Ectodermal cell (in vitro differentiated cells): ENCODE measurements at regions not wholly inside any gene's neighbourhood (a gene's known extent, or its start where the extent isn't known, plus 50 kb on each side); places are given as distances from the start of the nearest gene placed in this dataset.

ENCODE experiments used
- H3K27ac ChIP-seq: 2 replicates; pipeline ENCODE4 v1.7.0; 2013; ENCODE audit warnings: mild to moderate bottlenecking, low read depth, low read length; ENCODE audit not compliant: insufficient read depth, poor library complexity, severe bottlenecking
- H3K27me3 ChIP-seq: 2 replicates; pipeline ENCODE4 v1.7.0; 2013; ENCODE audit warnings: mild to moderate bottlenecking, low read length; ENCODE audit not compliant: insufficient read depth, control insufficient read depth, poor library complexity, severe bottlenecking
- H3K36me3 ChIP-seq: one replicate; pipeline ENCODE4 v1.7.0; 2013; ENCODE audit warnings: low read length; ENCODE audit not compliant: control insufficient read depth, insufficient read depth
- H3K4me1 ChIP-seq: one replicate; pipeline ENCODE4 v1.7.0; 2013; ENCODE audit warnings: low read length; ENCODE audit not compliant: control insufficient read depth, insufficient read depth
- H3K4me3 ChIP-seq: 2 replicates; pipeline ENCODE4 v1.7.0; 2013; ENCODE audit warnings: low read depth, low read length, control low read depth; ENCODE audit not compliant: insufficient read depth
- H3K9me3 ChIP-seq: 2 replicates; pipeline ENCODE4 v1.7.0; 2013; ENCODE audit warnings: mild to moderate bottlenecking, low read length, moderate library complexity; ENCODE audit not compliant: control insufficient read depth
- WGBS, 2 experiments: methylation state at CpG; one replicate each; pipeline ENCODE4 v1.1.7; 2013; ENCODE audit warnings: missing lambda C conversion rate in 2 of 2; 5-methylcytosine and 5-hydroxymethylcytosine counted together

- Histone ChIP-seq H3K4me3 (no peak overlapping the region), H3K9me3 (no peaks in the 10 kb centered on the region), H3K27me3 (no peaks in the 10 kb centered on the region), H3K27ac (no peak overlapping the region), H3K4me1 (no peaks in the 10 kb centered on the region), H3K36me3 (no peaks in the 10 kb centered on the region)
- 0% methylated on average over 1 of the region's 2 CpGs for WGBS, 2 experiments
Measured at GRCh38 chr13:22077764-22078163, 406.9 kb downstream of the FGF9 start.

GRCh38 chr13:22079961-22080360 is 409.1 kb downstream of the FGF9 start:
- Histone ChIP-seq H3K27me3 (no peaks in the 10 kb centered on the region), H3K27ac (no peak overlapping the region), H3K9me3 (no peaks in the 10 kb centered on the region), H3K4me1 (no peaks in the 10 kb centered on the region), H3K36me3 (no peaks in the 10 kb centered on the region), H3K4me3 (no peak overlapping the region)
- WGBS, 2 experiments = 91 to 93% methylated on average over 11 of the region's 11 CpGs

GRCh38 chr13:22080832-22081231 is 410.0 kb downstream of the FGF9 start:
- Histone ChIP-seq H3K9me3 (no peaks in the 10 kb centered on the region), H3K27me3 (no peaks in the 10 kb centered on the region), H3K36me3 (no peaks in the 10 kb centered on the region), H3K4me3 (no peak overlapping the region), H3K27ac (no peak overlapping the region), H3K4me1 (no peaks in the 10 kb centered on the region)
- 59 to 60% methylated on average over 1 of the region's 2 CpGs for WGBS, 2 experiments

GRCh38 chr13:22081430-22081829 is 410.6 kb downstream of the FGF9 start:
- no peak overlapping the region for H3K4me3 ChIP-seq
- 78 to 86% methylated on average over 5 of the region's 6 CpGs for WGBS, 2 experiments
- H3K9me3 ChIP-seq = no peaks in the 10 kb centered on the region
- no peaks in the 10 kb centered on the region for H3K27me3 ChIP-seq
- H3K4me1 ChIP-seq = no peaks in the 10 kb centered on the region
- H3K27ac ChIP-seq = no peak overlapping the region
- no peaks in the 10 kb centered on the region for H3K36me3 ChIP-seq

- Histone ChIP-seq H3K27ac (no peak overlapping the region), H3K4me1 (no peaks in the 10 kb centered on the region), H3K36me3 (no peaks in the 10 kb centered on the region), H3K9me3 (no peaks in the 10 kb centered on the region), H3K27me3 (no peaks in the 10 kb centered on the region), H3K4me3 (no peak overlapping the region)
- WGBS, 2 experiments = 83 to 95% methylated on average over 1 to 2 of the region's 2 CpGs
Measured at GRCh38 chr13:22082030-22082429, 411.2 kb downstream of the FGF9 start.

GRCh38 chr13:22082437-22083100 is 411.7 kb downstream of the FGF9 start:
- Histone ChIP-seq H3K4me3 (no peak overlapping the region), H3K27ac (no peak overlapping the region), H3K36me3 (no peaks in the 10 kb centered on the region), H3K27me3 (no peaks in the 10 kb centered on the region), H3K4me1 (no peaks in the 10 kb centered on the region), H3K9me3 (no peaks in the 10 kb centered on the region)
- 86 to 89% methylated on average over 2 of the region's 2 CpGs for WGBS, 2 experiments

GRCh38 chr13:22085001-22085400 is 414.1 kb downstream of the FGF9 start:
- H3K9me3 ChIP-seq = no peaks in the 10 kb centered on the region
- H3K36me3 ChIP-seq = no peaks in the 10 kb centered on the region
- H3K27ac ChIP-seq = no peak overlapping the region
- no peak overlapping the region for H3K4me3 ChIP-seq
- H3K27me3 ChIP-seq = no peaks in the 10 kb centered on the region
- H3K4me1 ChIP-seq = no peaks in the 10 kb centered on the region
- 86 to 95% methylated on average over 1 to 2 of the region's 2 CpGs for WGBS, 2 experiments

GRCh38 chr13:22086597-22087330 is 415.9 kb downstream of the FGF9 start:
- no peaks in the 10 kb centered on the region for H3K27me3 ChIP-seq
- H3K27ac ChIP-seq = no peak overlapping the region
- H3K36me3 ChIP-seq = no peaks in the 10 kb centered on the region
- H3K9me3 ChIP-seq = no peaks in the 10 kb centered on the region
- H3K4me1 ChIP-seq = no peaks in the 10 kb centered on the region
- WGBS, 2 experiments = 88 to 92% methylated on average over 10 of the region's 10 CpGs
- H3K4me3 ChIP-seq = no peak overlapping the region

GRCh38 chr13:22090106-22090505 is 419.2 kb downstream of the FGF9 start:
- H3K36me3 ChIP-seq = no peaks in the 10 kb centered on the region
- WGBS, 2 experiments = 86 to 90% methylated on average over 4 of the region's 4 CpGs
- H3K4me1 ChIP-seq = no peaks in the 10 kb centered on the region
- no peak overlapping the region for H3K27ac ChIP-seq
- H3K4me3 ChIP-seq = no peak overlapping the region
- H3K9me3 ChIP-seq = no peaks in the 10 kb centered on the region
- H3K27me3 ChIP-seq = no peaks in the 10 kb centered on the region

- Histone ChIP-seq H3K27me3 (no peaks in the 10 kb centered on the region), H3K4me1 (no peaks in the 10 kb centered on the region), H3K36me3 (no peaks in the 10 kb centered on the region), H3K9me3 (no peaks in the 10 kb centered on the region), H3K27ac (no peak overlapping the region), H3K4me3 (no peak overlapping the region)
- 95 to 96% methylated on average over 10 of the region's 10 CpGs for WGBS, 2 experiments
Measured at GRCh38 chr13:22091222-22091970, 420.5 kb downstream of the FGF9 start.
